BLaER1 treated with 17β-estradiol and CSF1 and Interleukin-3, amounts not matched to agents 10 nM and 100 nM (cell line): ENCODE measurements at regions not wholly inside any gene's neighbourhood (a gene's known extent, or its start where the extent isn't known, plus 50 kb on each side); places are given as distances from the start of the nearest gene placed in this dataset.
A peak's percentile ranks its signal among the peaks of the same experiment; 100 is the strongest.

Source experiments
- H3K27ac ChIP-seq, 11 experiments: shearing (Covaris generic); formaldehyde crosslinking; 2 replicates each; pipeline ENCODE4 v1.8.1; 2022
- H3K27me3 ChIP-seq, 11 experiments: shearing (Covaris generic); formaldehyde crosslinking; 2 replicates each; pipeline ENCODE4 v1.8.1; 2022
- H3K36me3 ChIP-seq, 11 experiments: shearing (Covaris generic); formaldehyde crosslinking; 2 replicates each; pipeline ENCODE4 v1.8.1; 2022
- H3K4me1 ChIP-seq, 10 experiments: shearing (Covaris generic); formaldehyde crosslinking; 2 replicates each; pipeline ENCODE4 v1.8.1; 2022
- H3K4me2 ChIP-seq, 11 experiments: shearing (Covaris generic); formaldehyde crosslinking; 2 replicates each; pipeline ENCODE4 v1.8.1; 2022
- H3K4me3 ChIP-seq, 10 experiments: shearing (Covaris generic); formaldehyde crosslinking; 2 replicates each; pipeline ENCODE4 v1.8.1; 2022
- H3K9ac ChIP-seq, 11 experiments: shearing (Covaris generic); formaldehyde crosslinking; 2 replicates each; pipeline ENCODE4 v1.8.1; 2022
- H3K9me3 ChIP-seq, 11 experiments: shearing (Covaris generic); formaldehyde crosslinking; replicated peaks in 1 of 11; 2 replicates each; pipeline ENCODE4 v1.8.1; 2022
- H4K20me1 ChIP-seq, 11 experiments: shearing (Covaris generic); formaldehyde crosslinking; 2 replicates each; pipeline ENCODE4 v1.8.1; 2022
- Cebpa-rat ChIP-seq, 11 experiments: shearing (Covaris generic); IDR thresholded peaks; 2 replicates each; pipeline ENCODE4 v1.8.1; 2022

DNA sequence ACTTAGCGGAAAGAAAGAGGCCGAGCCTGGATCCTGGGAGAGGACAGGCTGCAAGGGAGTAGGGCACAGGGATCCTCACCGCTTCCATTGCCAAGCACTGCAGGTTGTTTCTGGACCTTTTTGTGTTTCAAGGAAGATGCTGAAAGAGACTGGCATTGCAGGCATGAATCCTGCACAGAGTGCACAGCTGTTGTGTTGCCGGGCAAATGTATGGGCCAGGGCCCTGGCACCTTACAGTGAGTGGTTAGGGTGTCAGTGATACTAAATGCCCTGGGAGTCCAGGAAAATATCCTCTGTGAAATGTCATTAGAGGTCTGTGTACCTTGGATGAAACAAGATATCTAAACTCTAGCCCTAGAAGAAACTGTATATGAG is 145.5 kb upstream of the FGGY start:
- no peaks in the 10 kb centered on the region for H3K36me3 ChIP-seq
- peaks cover 23 to 39% (median 32%) of the 10 kb centered on the region in 10 experiments for H3K4me1 ChIP-seq
- peak overlapping the region; percentile 62 to 84 (median 73) for H3K4me2 ChIP-seq
- peak overlapping the region in 2 of 11 experiments; percentile 4 to 42; a peak in 1 of 22 replicates for H3K9ac ChIP-seq
- peak overlapping the region in 7 of 11 experiments; percentile 8 to 47 (median 27); a peak in 8 of 22 replicates for H3K27ac ChIP-seq
- H4K20me1 ChIP-seq = no peaks in the 10 kb centered on the region
- H3K27me3 ChIP-seq = peaks cover 17 to 21% (median 20%) of the 10 kb centered on the region in 11 experiments
- H3K4me3 ChIP-seq = no peak overlapping the region
- H3K9me3 ChIP-seq = no peaks in the 10 kb centered on the region
- TF ChIP-seq Cebpa-rat (IDR thresholded peaks at IDR 0.05) = no peak

DNA sequence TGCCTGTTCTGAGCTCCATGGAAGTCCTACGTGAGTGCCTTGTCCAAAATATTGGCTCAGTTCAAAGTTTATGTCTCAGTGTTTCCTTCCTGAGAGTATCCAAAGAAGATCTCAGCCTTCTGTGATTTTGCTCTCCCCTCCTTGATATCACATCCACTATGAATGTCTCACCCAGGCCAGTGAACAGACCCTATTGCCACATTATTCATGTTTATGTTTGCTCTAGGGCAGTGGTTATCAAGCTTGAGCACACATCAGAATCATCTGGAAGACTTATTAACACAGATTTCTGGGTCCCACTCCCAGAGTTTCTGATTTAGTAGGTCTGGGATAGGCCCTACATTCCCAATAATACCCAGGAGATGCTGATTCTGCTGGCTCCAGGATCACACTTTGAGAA is 145.0 kb upstream of the FGGY start:
- H3K27ac ChIP-seq = peak overlapping the region in 1 of 11 experiments; percentile 37; a peak in 1 of 22 replicates
- H3K9ac ChIP-seq = no peak overlapping the region
- H3K27me3 ChIP-seq = peaks cover 12 to 17% (median 15%) of the 10 kb centered on the region in 11 experiments
- peaks cover 0 to 3% (median under 1%) of the 10 kb centered on the region in 11 experiments; a peak in 3 of 22 replicates for H3K9me3 ChIP-seq
- TF ChIP-seq Cebpa-rat (IDR thresholded peaks at IDR 0.05) = no peak
- H4K20me1 ChIP-seq = no peaks in the 10 kb centered on the region
- H3K4me3 ChIP-seq = no peak overlapping the region
- peaks cover 18 to 34% (median 27%) of the 10 kb centered on the region in 10 experiments for H3K4me1 ChIP-seq
- peak overlapping the region in 6 of 11 experiments; percentile 62 to 84 (median 69); a peak in 5 of 22 replicates for H3K4me2 ChIP-seq
- H3K36me3 ChIP-seq = no peaks in the 10 kb centered on the region

DNA sequence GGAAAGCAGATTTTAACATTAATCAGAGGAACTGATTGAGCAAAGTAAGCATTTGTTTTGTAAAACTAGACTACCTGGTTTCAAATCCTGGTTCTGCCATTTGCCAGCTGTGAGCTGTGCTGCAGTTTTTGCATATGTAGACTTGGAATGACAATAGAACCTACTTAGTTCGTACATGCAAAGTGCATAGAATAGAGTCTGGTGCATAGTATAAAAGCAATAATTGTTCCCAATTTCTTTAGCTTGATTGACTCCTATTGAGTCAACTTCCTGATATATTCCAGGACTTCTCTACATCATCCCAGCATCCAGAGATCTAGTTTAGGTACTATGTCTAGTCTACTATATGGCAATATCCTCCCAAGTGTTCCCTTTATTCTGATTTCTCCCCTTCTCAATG is 144.4 kb upstream of the FGGY start:
- no peak for TF ChIP-seq Cebpa-rat (IDR thresholded peaks at IDR 0.05)
- Histone ChIP-seq H3K4me2 (no peak overlapping the region), H4K20me1 (no peaks in the 10 kb centered on the region), H3K27ac (no peak overlapping the region), H3K36me3 (no peaks in the 10 kb centered on the region), H3K9me3 (peaks cover under 1 to 9% (median 7%) of the 10 kb centered on the region in 11 experiments; a peak in 14 of 22 replicates), H3K27me3 (peaks cover 5 to 10% (median 9%) of the 10 kb centered on the region in 11 experiments), H3K4me1 (peaks cover 13 to 29% (median 22%) of the 10 kb centered on the region in 10 experiments), H3K4me3 (no peak overlapping the region), H3K9ac (no peak overlapping the region)

DNA sequence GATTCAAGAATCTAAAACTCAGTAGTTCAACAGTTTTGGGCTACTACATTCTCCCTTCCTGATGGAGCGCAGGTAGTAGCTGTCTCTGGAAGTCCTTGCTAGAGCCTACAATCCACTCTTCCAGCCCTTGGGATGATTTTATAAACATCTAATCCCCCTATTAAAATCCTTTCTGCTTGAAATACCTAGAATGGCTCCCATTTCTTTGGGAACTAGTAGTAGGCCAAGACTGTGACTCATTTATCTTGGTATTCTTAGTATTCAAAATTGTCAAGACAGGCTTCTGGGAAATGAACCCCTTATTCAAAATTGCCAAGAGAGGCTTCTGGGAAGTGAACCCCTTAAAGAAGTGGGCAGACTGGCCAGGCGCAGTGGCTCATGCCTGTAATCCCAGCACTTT is 142.5 kb upstream of the FGGY start:
- Histone ChIP-seq H3K4me1 (peaks cover 13 to 27% (median 21%) of the 10 kb centered on the region in 10 experiments), H3K4me3 (no peak overlapping the region), H3K27ac (no peak overlapping the region), H3K9ac (no peak overlapping the region), H4K20me1 (no peaks in the 10 kb centered on the region), H3K4me2 (no peak overlapping the region), H3K9me3 (peaks cover 19 to 28% (median 25%) of the 10 kb centered on the region in 11 experiments), H3K36me3 (no peaks in the 10 kb centered on the region), H3K27me3 (no peaks in the 10 kb centered on the region)
- no peak for TF ChIP-seq Cebpa-rat (IDR thresholded peaks at IDR 0.05)

DNA sequence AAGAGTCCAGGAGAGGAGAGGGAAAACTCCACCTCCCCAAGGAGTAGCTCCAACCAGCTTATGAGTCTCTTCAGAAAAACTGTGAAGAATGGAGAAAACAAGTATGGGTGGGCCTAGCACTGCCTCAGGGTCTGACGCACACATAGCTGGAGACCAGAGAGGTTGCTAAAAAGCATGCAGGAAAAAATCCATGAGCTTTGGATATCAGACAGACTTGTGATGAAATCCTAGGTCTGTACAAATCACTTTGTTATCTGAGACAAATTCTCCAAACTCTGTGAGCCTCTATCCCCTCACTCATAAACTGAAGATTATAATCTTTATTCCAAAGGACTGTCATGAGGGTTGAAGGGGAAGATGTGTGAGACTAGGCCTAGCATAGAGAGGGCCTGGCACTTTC is 141.5 kb upstream of the FGGY start:
- H3K4me2 ChIP-seq = no peak overlapping the region
- H3K27me3 ChIP-seq = no peaks in the 10 kb centered on the region
- no peak overlapping the region for H3K4me3 ChIP-seq
- peaks cover 10 to 18% (median 15%) of the 10 kb centered on the region in 10 experiments for H3K4me1 ChIP-seq
- H3K9me3 ChIP-seq = peaks cover 24 to 36% (median 28%) of the 10 kb centered on the region in 11 experiments
- H3K27ac ChIP-seq = no peak overlapping the region
- no peak for TF ChIP-seq Cebpa-rat (IDR thresholded peaks at IDR 0.05)
- no peak overlapping the region for H3K9ac ChIP-seq
- H3K36me3 ChIP-seq = no peaks in the 10 kb centered on the region
- H4K20me1 ChIP-seq = no peaks in the 10 kb centered on the region

DNA sequence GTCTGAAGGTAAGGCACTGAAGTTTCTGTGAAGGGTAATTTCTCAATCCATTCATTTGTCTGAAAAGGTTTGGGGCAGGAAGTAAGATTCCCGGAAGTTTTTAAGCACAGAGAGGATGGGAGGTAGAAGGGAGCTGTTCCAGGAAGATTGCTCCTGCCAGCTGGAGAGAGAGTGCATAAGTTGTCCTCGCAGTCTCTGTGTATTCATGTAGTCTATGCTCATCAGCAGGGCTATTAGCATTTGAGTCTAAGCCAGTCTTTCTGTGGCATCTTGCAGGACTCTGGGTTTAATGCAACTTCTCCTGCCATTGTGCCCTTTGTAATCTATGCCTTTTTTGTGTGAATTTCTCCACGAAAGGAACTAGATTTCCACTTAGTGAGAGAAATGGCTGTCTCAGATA is 140.8 kb upstream of the FGGY start:
- Histone ChIP-seq H3K4me1 (peaks cover 3 to 11% (median 8%) of the 10 kb centered on the region in 10 experiments; a peak in 19 of 20 replicates), H3K9ac (no peak overlapping the region), H3K9me3 (peaks cover 24 to 36% (median 30%) of the 10 kb centered on the region in 11 experiments), H3K36me3 (no peaks in the 10 kb centered on the region), H3K27ac (no peak overlapping the region), H3K4me3 (no peak overlapping the region), H4K20me1 (no peaks in the 10 kb centered on the region), H3K27me3 (no peaks in the 10 kb centered on the region), H3K4me2 (no peak overlapping the region)
- TF ChIP-seq Cebpa-rat (IDR thresholded peaks at IDR 0.05) = no peak

DNA sequence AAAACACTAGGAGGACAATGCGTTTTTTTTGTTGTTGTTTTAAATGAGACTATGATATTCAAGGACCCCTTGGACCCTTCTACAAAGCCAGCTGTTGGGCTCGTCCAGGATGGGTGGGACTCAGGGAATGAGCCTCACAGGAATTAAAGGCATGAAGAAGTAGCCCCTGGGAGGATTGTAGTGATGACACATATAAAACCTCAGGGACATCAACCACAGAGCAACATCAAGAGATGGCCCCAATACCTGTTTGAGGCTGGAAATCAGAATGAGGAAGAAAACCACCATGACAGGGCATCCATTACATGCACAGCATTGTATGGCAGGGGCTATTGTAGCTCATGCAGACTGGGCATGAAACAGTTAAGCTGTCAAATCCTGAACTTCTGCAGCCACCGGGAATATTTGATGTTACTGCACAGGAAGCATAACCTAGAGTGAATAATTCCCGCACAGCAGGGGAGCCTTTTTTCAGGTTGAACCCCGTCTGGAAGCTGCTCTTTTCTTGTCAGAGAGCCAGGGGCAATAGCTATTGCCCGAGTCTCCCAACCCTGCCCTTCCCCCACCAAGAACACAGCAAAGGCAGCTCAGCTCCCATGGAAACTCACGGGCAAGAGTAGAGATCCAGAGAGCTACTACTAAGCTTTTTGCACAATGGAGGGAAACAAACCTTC is 140.2 kb upstream of the FGGY start:
- H3K36me3 ChIP-seq = no peaks in the 10 kb centered on the region
- peaks cover 24 to 36% (median 30%) of the 10 kb centered on the region in 11 experiments for H3K9me3 ChIP-seq
- no peak overlapping the region for H3K9ac ChIP-seq
- H3K4me1 ChIP-seq = peaks cover 0 to 4% (median 2%) of the 10 kb centered on the region in 10 experiments; a peak in 7 of 20 replicates
- H3K27me3 ChIP-seq = no peaks in the 10 kb centered on the region
- no peaks in the 10 kb centered on the region for H4K20me1 ChIP-seq
- H3K27ac ChIP-seq = no peak overlapping the region
- TF ChIP-seq Cebpa-rat (IDR thresholded peaks at IDR 0.05) = no peak
- no peak overlapping the region for H3K4me2 ChIP-seq
- no peak overlapping the region for H3K4me3 ChIP-seq

DNA sequence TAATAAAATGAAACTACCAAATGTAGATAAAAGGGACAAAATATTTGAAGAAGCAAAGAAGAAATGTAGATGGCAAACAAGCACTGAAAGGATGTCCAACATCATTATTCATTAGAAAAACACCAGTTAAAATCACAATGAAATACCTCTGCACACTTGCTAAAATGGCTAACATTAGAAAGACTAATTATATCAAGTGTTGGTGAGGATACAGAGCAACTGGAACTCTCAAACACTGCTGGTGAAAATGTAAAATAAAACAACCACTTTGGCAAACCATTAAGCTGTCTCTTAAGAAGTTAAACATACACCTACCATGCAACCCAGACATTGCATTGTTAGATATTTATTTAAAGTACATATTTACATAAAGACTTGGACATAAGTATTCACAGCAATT is 138.6 kb upstream of the FGGY start:
- H3K27ac ChIP-seq = no peak overlapping the region
- H3K9ac ChIP-seq = no peak overlapping the region
- H3K4me3 ChIP-seq = no peak overlapping the region
- H3K27me3 ChIP-seq = no peaks in the 10 kb centered on the region
- H4K20me1 ChIP-seq = no peaks in the 10 kb centered on the region
- H3K36me3 ChIP-seq = no peaks in the 10 kb centered on the region
- no peak overlapping the region for H3K4me2 ChIP-seq
- no peak for TF ChIP-seq Cebpa-rat (IDR thresholded peaks at IDR 0.05)
- peaks cover 24 to 36% (median 30%) of the 10 kb centered on the region in 11 experiments for H3K9me3 ChIP-seq
- peaks cover 0 to 1% (median 0%) of the 10 kb centered on the region in 10 experiments; a peak in 2 of 20 replicates for H3K4me1 ChIP-seq

DNA sequence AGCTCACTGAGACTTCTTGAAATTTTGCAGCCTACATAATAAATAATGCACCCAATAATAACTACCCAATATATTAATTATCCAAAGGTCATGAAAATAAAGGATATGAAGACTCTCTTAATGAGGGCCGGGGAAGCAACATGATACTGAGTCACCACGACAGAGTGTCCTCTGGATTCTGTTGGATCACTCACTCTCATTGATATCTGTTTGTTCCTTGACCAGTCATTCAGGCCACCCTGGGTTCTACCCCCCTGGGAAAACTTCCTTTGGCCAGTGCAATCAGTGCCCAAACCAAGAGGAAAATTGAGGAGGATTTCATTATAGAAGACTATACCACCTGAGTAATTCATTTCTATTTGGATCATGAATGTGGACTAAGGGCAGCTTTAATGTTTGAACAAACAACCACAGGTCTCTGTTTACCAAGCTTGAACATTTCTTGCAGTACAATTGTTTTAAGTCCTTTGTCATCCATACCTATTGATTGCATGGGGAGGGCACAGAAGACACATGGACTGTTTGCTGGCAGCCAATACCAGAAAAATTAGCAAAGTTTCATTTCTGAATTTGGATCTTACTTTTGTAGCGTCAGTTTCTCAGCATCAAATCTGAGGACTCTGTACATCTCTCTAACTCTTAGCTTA is 137.2 kb upstream of the FGGY start:
- peaks cover 24 to 36% (median 30%) of the 10 kb centered on the region in 11 experiments for H3K9me3 ChIP-seq
- H3K4me1 ChIP-seq = peaks cover 0 to 11% (median 0%) of the 10 kb centered on the region in 10 experiments; a peak in 5 of 20 replicates
- H4K20me1 ChIP-seq = no peaks in the 10 kb centered on the region
- H3K27ac ChIP-seq = no peak overlapping the region
- H3K4me3 ChIP-seq = no peak overlapping the region
- H3K27me3 ChIP-seq = no peaks in the 10 kb centered on the region
- no peak overlapping the region for H3K9ac ChIP-seq
- no peak overlapping the region for H3K4me2 ChIP-seq
- no peak for TF ChIP-seq Cebpa-rat (IDR thresholded peaks at IDR 0.05)
- no peaks in the 10 kb centered on the region for H3K36me3 ChIP-seq
